ENCODE measurements at regions not wholly inside any gene's neighbourhood (a gene's known extent, or its start where the extent isn't known, plus 50 kb on each side); places are given as distances from the start of the nearest gene placed in this dataset.

- Histone ChIP-seq H3K23ac (ENCODE audit: insufficient read length, low read depth, low read length) (no peak overlapping the region), H3K79me1 (ENCODE audit: insufficient read depth, low read depth, low read length, poor library complexity, severe bottlenecking) (no peaks in the 10 kb centered on the region), H2BK5ac (ENCODE audit: insufficient read length, low read length) (no peak overlapping the region), H3T11ph (ENCODE audit: low read length) (no peak overlapping the region), H2AK5ac (ENCODE audit: insufficient read length, low read length) (no peak overlapping the region), H4K8ac (replicated peaks; ENCODE audit: insufficient read length, low read depth, low read length) (no peak overlapping the region), H4K20me1 (ENCODE audit: control insufficient read depth, insufficient read depth, insufficient read length) (no peaks in the 10 kb centered on the region), H3K4me1 (ENCODE audit: insufficient read depth, low read length) (peaks cover 7% of the 10 kb centered on the region; the same call in 1 of the 2 replicates), H4K5ac (ENCODE audit: insufficient read length, low read depth, low read length) (no peak overlapping the region), H3K56ac (ENCODE audit: insufficient read length, low read depth, low read length) (no peak overlapping the region), H3K4me2 (ENCODE audit: insufficient read depth, insufficient read length, low read length) (no peak overlapping the region), H2AFZ (ENCODE audit: low read length) (no peak overlapping the region), H2BK15ac (ENCODE audit: low read depth, low read length) (no peak overlapping the region), H2BK120ac (ENCODE audit: low read depth, low read length, poor library complexity, severe bottlenecking) (no peak overlapping the region), H3K14ac (ENCODE audit: insufficient read depth, low read length) (no peak overlapping the region), H3K27me3 (ENCODE audit: insufficient read depth, low read length) (no peaks in the 10 kb centered on the region), H3K4ac (ENCODE audit: low read depth, low read length) (no peak overlapping the region), H3K23me2 (ENCODE audit: insufficient read length, low read depth, low read length, poor library complexity, severe bottlenecking) (no peaks in the 10 kb centered on the region), H3K18ac (ENCODE audit: insufficient read length, low read depth, low read length) (no peak overlapping the region), H3K9me3 (ENCODE audit: control insufficient read depth, low read depth, low read length) (no peaks in the 10 kb centered on the region), H3K27ac (ENCODE audit: insufficient read length, low read depth, low read length) (no peak overlapping the region), H3K79me2 (ENCODE audit: insufficient read depth, low read length) (no peaks in the 10 kb centered on the region), H2BK12ac (ENCODE audit: insufficient read length, low read depth, low read length) (no peak overlapping the region), H4K91ac (ENCODE audit: insufficient read length, low read depth, low read length) (no peak overlapping the region), H3K9ac (ENCODE audit: extremely low read depth, insufficient read length, low read length) (no peak overlapping the region), H2BK20ac (ENCODE audit: low read depth, low read length, poor library complexity, severe bottlenecking) (no peak overlapping the region)
- Mint-ChIP-seq H3K27me3 (ENCODE audit: low read depth) (no peaks in the 10 kb centered on the region; the same call in 1 of the 2 replicates), H3K36me3 (ENCODE audit: insufficient read depth in 1 of 3, low read depth in 3 of 3) (peaks cover 0 to 5% (median 0%) of the 10 kb centered on the region in 3 experiments; a peak in 3 of 7 replicates), H3K4me1 (peaks cover 18 to 21% of the 10 kb centered on the region in 2 experiments), H3K27ac (no peak overlapping the region), H3K4me3 (no peak overlapping the region), H3K9me3 (no peaks in the 10 kb centered on the region; a peak in 2 of 5 replicates)
- no CpG with 5 or more reads among the region's 1 CpG for WGBS (ENCODE audit: extremely low coverage, insufficient read length, low lambda C conversion rate)
- no peak for TF ChIP-seq CTCF (conservative IDR thresholded peaks at IDR 0.05)
- DNase-seq: no peak
Observed at GRCh38 chr12:25800101-25800500, 158.4 kb upstream of the RASSF8 start.
